Loucy (cell line): ENCODE measurements at regions not wholly inside any gene's neighbourhood (a gene's known extent, or its start where the extent isn't known, plus 50 kb on each side); places are given as distances from the start of the nearest gene placed in this dataset.
A peak's percentile ranks its signal among the peaks of the same experiment; 100 is the strongest.
"Not testable (repeated sequence)": the region's sequence is repeated elsewhere in the genome, so short reads cannot be mapped to it uniquely, and the experiment has no call there.

ENCODE experiments used
- H2AFZ ChIP-seq: fragments of 200-600 bp; sonication (generic); 2 replicates; pipeline ENCODE4 v1.6.0; 2016; ENCODE audit warnings: antibody characterized with exemption, mild to moderate bottlenecking, low read length, moderate library complexity
- H3F3A ChIP-seq: fragments of 200-600 bp; 2 replicates; pipeline ENCODE4 v1.6.0; 2016; ENCODE audit warnings: antibody characterized with exemption, low read depth, mild to moderate bottlenecking
- H3K27me3 ChIP-seq: fragments of 200-600 bp; sonication (generic); 2 replicates; pipeline ENCODE4 v1.6.1; 2014; ENCODE audit warnings: low read length, mild to moderate bottlenecking; ENCODE audit not compliant: insufficient read depth, poor library complexity, severe bottlenecking
- H3K36me3 ChIP-seq: fragments of 200-600 bp; sonication (generic); 2 replicates; pipeline ENCODE4 v1.6.1; 2016; ENCODE audit warnings: low read length; ENCODE audit not compliant: insufficient read depth
- H3K4me1 ChIP-seq: fragments of 200-600 bp; sonication (generic); 2 replicates; pipeline ENCODE4 v1.5.1; 2014; ENCODE audit warnings: low read length, mild to moderate bottlenecking; ENCODE audit not compliant: insufficient read depth, poor library complexity, severe bottlenecking
- H3K4me2 ChIP-seq: fragments of 200-600 bp; sonication (generic); 2 replicates; pipeline ENCODE4 v1.6.0; 2014; ENCODE audit warnings: antibody characterized with exemption, low read length, low read depth, mild to moderate bottlenecking; ENCODE audit not compliant: poor library complexity, severe bottlenecking
- H3K4me3 ChIP-seq: fragments of 200-600 bp; sonication (generic); 2 replicates; pipeline ENCODE4 v1.5.1; 2014; ENCODE audit warnings: low read length, mild to moderate bottlenecking, mixed read lengths; ENCODE audit not compliant: poor library complexity, severe bottlenecking
- H3K79me2 ChIP-seq: fragments of 200-600 bp; sonication (generic); 2 replicates; pipeline ENCODE4 v1.6.1; 2014; ENCODE audit warnings: low read length; ENCODE audit not compliant: insufficient read depth
- H3K9ac ChIP-seq: fragments of 200-600 bp; sonication (generic); 2 replicates; pipeline ENCODE4 v1.6.0; 2014; ENCODE audit warnings: mild to moderate bottlenecking, low read depth, low read length, moderate library complexity; ENCODE audit not compliant: poor library complexity, severe bottlenecking
- H3K9me2 ChIP-seq: fragments of 200-600 bp; sonication (generic); replicated peaks from 2 replicates; pipeline ENCODE4 v1.6.1; 2016; ENCODE audit warnings: low read depth, low read length, mixed read lengths
- H3K9me3 ChIP-seq: fragments of 200-600 bp; sonication (generic); 2 replicates; pipeline ENCODE4 v1.6.1; 2014; ENCODE audit warnings: mild to moderate bottlenecking, antibody characterized with exemption, low read length, low read depth; ENCODE audit not compliant: insufficient read depth
- H4K20me1 ChIP-seq: fragments of 200-600 bp; sonication (generic); 2 replicates; pipeline ENCODE4 v1.6.0; 2014; ENCODE audit warnings: antibody characterized with exemption, low read length, mild to moderate bottlenecking; ENCODE audit not compliant: insufficient read depth, poor library complexity, severe bottlenecking
- CTCF ChIP-seq: fragments of 200-600 bp; sonication (generic); conservative IDR thresholded peaks from 2 replicates; pipeline ENCODE4 v1.5.1; 2014; ENCODE audit warnings: mild to moderate bottlenecking, antibody characterized with exemption, low read length
- EZH2phosphoT487 ChIP-seq: fragments of 200-600 bp; IDR thresholded peaks from 2 replicates; pipeline ENCODE4 v1.6.1; 2018; ENCODE audit warnings: antibody characterized with exemption, mild to moderate bottlenecking, moderate library complexity, borderline replicate concordance

GRCh38 chr3:184502123-184502667 is 59.4 kb upstream of the EPHB3 start:
- no peak overlapping the region for H3K4me3 ChIP-seq
- H3K9ac ChIP-seq, result no peak overlapping the region
- no peaks in the 10 kb centered on the region for H3K9me2 ChIP-seq
- H3K4me2 ChIP-seq, result no peak overlapping the region
- no peaks in the 10 kb centered on the region for H3K36me3 ChIP-seq
- H3K9me3 ChIP-seq, result no peaks in the 10 kb centered on the region
- H4K20me1 ChIP-seq, result no peaks in the 10 kb centered on the region
- TF ChIP-seq EZH2phosphoT487 (no peak), CTCF (no peak)
- H3K79me2 ChIP-seq, result no peaks in the 10 kb centered on the region
- peaks cover under 1% of the 10 kb centered on the region for H3K27me3 ChIP-seq
- H3F3A ChIP-seq, result no peaks in the 10 kb centered on the region
- H2AFZ ChIP-seq, result no peak overlapping the region
- no peaks in the 10 kb centered on the region for H3K4me1 ChIP-seq

GRCh38 chr3:184502841-184503240 is 58.7 kb upstream of the EPHB3 start:
- H3K4me2 ChIP-seq, H3K36me3 ChIP-seq, H3K9me2 ChIP-seq, H3K79me2 ChIP-seq, H3K9me3 ChIP-seq, H3F3A ChIP-seq, H3K27me3 ChIP-seq, H4K20me1 ChIP-seq, H3K9ac ChIP-seq, H3K4me3 ChIP-seq, H2AFZ ChIP-seq, H3K4me1 ChIP-seq: not testable (repeated sequence)

GRCh38 chr3:184503647-184504046 is 57.9 kb upstream of the EPHB3 start:
- no peaks in the 10 kb centered on the region for H3K9me2 ChIP-seq
- H2AFZ ChIP-seq, result no peak overlapping the region
- H3K4me2 ChIP-seq, result no peak overlapping the region
- no peak overlapping the region for H3K4me3 ChIP-seq
- peak; percentile 36 for TF ChIP-seq CTCF
- no peak for TF ChIP-seq EZH2phosphoT487
- H3K9me3 ChIP-seq, result no peaks in the 10 kb centered on the region
- no peaks in the 10 kb centered on the region for H3F3A ChIP-seq
- peaks cover 5% of the 10 kb centered on the region for H3K27me3 ChIP-seq
- H4K20me1 ChIP-seq, result no peaks in the 10 kb centered on the region
- H3K36me3 ChIP-seq, result no peaks in the 10 kb centered on the region
- H3K9ac ChIP-seq, result no peak overlapping the region
- H3K79me2 ChIP-seq, result no peaks in the 10 kb centered on the region
- H3K4me1 ChIP-seq, result no peaks in the 10 kb centered on the region
